Common myeloid progenitor, CD34-positive (primary cell): ENCODE measurements at regions not wholly inside any gene's neighbourhood (a gene's known extent, or its start where the extent isn't known, plus 50 kb on each side); places are given as distances from the start of the nearest gene placed in this dataset.
"Not testable (repeated sequence)": the region's sequence is repeated elsewhere in the genome, so short reads cannot be mapped to it uniquely, and the experiment has no call there.

Experiments
- CTCF ChIA-PET: fragments of 350-600 bp; sonication (Branson Sonifier 250); formaldehyde crosslinking; loops from one replicate; lab custom pipeline; 2021; ENCODE audit warnings: antibody characterized with exemption; lab: Charles Lee
- POLR2A ChIA-PET: fragments of 350-600 bp; sonication (Branson Sonifier 250); formaldehyde crosslinking; loops from one replicate; lab custom pipeline; 2021; ENCODE audit warnings: antibody characterized with exemption; lab: Charles Lee
- DNase-seq, 3 donors: peaks; one replicate each; pipeline versions ENCODE4 v3.0.0 to v3.0.0-alpha.2; 2013
- H3K27ac ChIP-seq, 2 experiments: 1 replicate in 1 of 2; 2 replicates in 1 of 2; pipeline ENCODE4 v1.7.0; 2013; ENCODE audit warnings: inconsistent platforms in 2 of 2, low read length in 2 of 2, mild to moderate bottlenecking in 2 of 2, low read depth in 1 of 2, moderate library complexity in 1 of 2; ENCODE audit not compliant: severe bottlenecking in 2 of 2, insufficient read depth in 1 of 2, poor library complexity in 1 of 2
- H3K27me3 ChIP-seq, 5 experiments: replicated peaks in 2 of 5; 1 replicate in 3 of 5; 2 replicates in 2 of 5; pipeline versions ENCODE4 v1.6.1 to v1.7.0; 2013; ENCODE audit warnings: low read length in 4 of 5, mild to moderate bottlenecking in 2 of 5, moderate library complexity in 2 of 5, inconsistent platforms in 1 of 5; ENCODE audit not compliant: insufficient read depth in 5 of 5, control insufficient read depth in 4 of 5
- H3K36me3 ChIP-seq, 4 experiments: 1 replicate in 2 of 4; 2 replicates in 2 of 4; pipeline versions ENCODE4 v1.6.1 to v1.7.0; 2013; ENCODE audit warnings: low read length in 3 of 4, control low read depth in 1 of 4, mild to moderate bottlenecking in 1 of 4; ENCODE audit not compliant: control insufficient read depth in 4 of 4, insufficient read depth in 4 of 4
- H3K4me1 ChIP-seq, 4 experiments: 1 replicate in 3 of 4; 2 replicates in 1 of 4; pipeline versions ENCODE4 v1.6.1 to v1.7.1; 2013; ENCODE audit warnings: low read length in 3 of 4, mild to moderate bottlenecking in 3 of 4, control low read depth in 1 of 4, inconsistent platforms in 1 of 4, moderate library complexity in 1 of 4; ENCODE audit not compliant: control insufficient read depth in 4 of 4, insufficient read depth in 4 of 4; ENCODE audit errors: control extremely low read depth in 1 of 4
- H3K4me3 ChIP-seq, 7 experiments: 1 replicate in 4 of 7; 2 replicates in 3 of 7; pipeline versions ENCODE4 v1.5.1 to v1.7.0; 2013; ENCODE audit warnings: mild to moderate bottlenecking in 7 of 7, low read length in 6 of 7, moderate library complexity in 6 of 7, inconsistent platforms in 2 of 7, low read depth in 2 of 7, control low read depth in 1 of 7; ENCODE audit not compliant: insufficient read depth in 4 of 7, control insufficient read depth in 1 of 7; ENCODE audit errors: extremely low read depth in 1 of 7
- H3K9me3 ChIP-seq, 5 experiments: 1 replicate in 4 of 5; 2 replicates in 1 of 5; pipeline versions ENCODE4 v1.6.1 to v1.7.1; 2013; ENCODE audit warnings: low read length in 4 of 5, mild to moderate bottlenecking in 2 of 5, inconsistent platforms in 1 of 5, low read depth in 1 of 5, moderate library complexity in 1 of 5; ENCODE audit not compliant: control insufficient read depth in 4 of 5, insufficient read depth in 2 of 5; ENCODE audit errors: control extremely low read depth in 1 of 5
- WGBS: methylation state at CpG from one replicate; pipeline ENCODE4 v1.1.5; 2013; ENCODE audit not compliant: insufficient coverage; 5-methylcytosine and 5-hydroxymethylcytosine counted together

DNA sequence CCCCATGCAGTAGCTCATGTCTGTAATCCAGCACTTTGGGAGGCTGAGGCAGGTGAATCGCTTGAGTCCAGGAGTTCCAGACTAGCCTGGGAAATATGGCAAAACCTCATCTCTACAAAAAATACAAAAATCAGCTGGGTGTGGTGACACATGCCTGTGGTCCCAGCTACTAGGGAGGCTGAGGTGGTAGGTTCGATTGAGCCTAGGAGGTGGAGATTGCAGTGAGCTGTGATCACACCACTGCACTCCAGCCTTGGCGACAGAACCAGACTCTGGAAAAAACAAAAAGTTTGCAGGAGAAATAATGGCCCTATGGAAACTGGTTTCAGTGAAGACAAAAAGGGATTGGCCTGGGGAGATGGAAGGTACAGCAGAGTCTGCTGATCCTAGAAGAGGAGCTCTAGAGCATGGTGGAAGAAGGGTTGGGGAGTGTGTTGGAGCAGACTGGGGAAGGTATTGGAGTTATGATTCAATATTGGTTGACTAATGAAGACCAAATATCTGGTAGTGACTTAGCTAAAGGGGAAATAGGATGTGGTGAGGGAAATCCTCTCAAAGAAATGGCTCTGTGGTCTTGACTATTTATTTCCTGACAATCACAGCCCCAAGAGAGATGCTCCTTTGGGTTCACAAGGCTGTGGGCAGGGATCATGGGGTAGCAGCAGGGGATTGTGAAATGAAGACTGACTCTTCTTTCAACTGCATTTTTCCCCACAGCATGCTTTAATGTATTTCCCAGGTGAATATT is 281.9 kb downstream of the UTRN start:
- WGBS, result 96% methylated on average over 2 of the region's 3 CpGs
- ChIA-PET POLR2A (no interaction called here), CTCF (no interaction called here)
- H3K4me1 ChIP-seq, result peaks cover 0 to 22% (median 14%) of the 10 kb centered on the region in 4 experiments
- H3K27me3 ChIP-seq, result no peaks in the 10 kb centered on the region
- peaks cover 0 to 14% (median 10%) of the 10 kb centered on the region in 4 experiments for H3K36me3 ChIP-seq
- no peak overlapping the region for H3K4me3 ChIP-seq
- H3K9me3 ChIP-seq, result no peaks in the 10 kb centered on the region
- DNase-seq, result peak; percentile 10 to 63 (median 57)
- H3K27ac ChIP-seq, result no peak overlapping the region

DNA sequence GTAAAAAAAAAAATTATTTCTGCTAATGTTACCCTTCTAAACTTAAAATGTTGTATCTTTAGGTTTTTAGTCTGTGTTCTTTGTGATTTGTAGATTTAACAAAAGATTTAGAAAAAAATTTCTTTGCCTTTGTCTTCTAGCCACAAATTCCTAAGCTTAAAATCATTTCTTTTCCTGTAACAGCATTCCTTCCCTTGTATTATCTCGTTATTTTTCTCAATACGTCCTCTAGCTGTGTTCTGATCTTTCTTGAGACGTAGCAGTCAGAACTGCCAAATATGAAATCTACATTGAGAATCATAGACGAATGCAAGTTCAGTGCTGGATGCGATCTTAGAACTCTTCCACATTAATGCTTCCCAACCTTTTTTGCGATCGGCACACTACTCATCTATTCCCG is 283.1 kb downstream of the UTRN start:
- 98% methylated on average over 5 of the region's 8 CpGs for WGBS

DNA sequence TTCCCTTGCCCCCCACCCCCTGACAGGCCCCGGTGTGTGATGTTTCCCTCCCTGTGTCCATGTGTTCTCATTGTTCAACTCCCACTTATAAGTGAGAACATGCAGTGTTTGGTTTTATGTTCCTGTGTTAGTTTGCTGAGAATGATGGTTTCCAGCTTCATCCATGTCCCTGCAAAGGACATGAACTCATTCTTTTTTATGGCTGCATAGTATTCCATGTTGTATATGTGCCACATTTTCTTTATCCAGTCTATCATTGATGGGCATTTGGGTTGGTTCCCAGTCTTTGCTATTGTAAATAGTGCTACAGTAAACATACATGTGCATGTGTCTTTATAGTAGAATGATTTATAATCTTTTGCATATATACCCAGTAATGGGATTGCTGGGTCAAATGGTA is 287.4 kb downstream of the UTRN start:
- peaks cover 5 to 19% (median 13%) of the 10 kb centered on the region in 4 experiments for H3K36me3 ChIP-seq
- H3K4me3 ChIP-seq, H3K9me3 ChIP-seq: not testable (repeated sequence)

More for the DNA sequence above, 283.1 kb downstream of the UTRN start:
- H3K27ac ChIP-seq, result no peak overlapping the region
- peaks cover 0 to 9% (median 8%) of the 10 kb centered on the region in 4 experiments for H3K36me3 ChIP-seq
- ChIA-PET CTCF (interaction anchor here (1.3 kb wide), 1 partner anchor 12 kb away, joined by 3 read pairs; no protein-coding TSS in a partner anchor), POLR2A (no interaction called here)
- H3K9me3 ChIP-seq, result no peaks in the 10 kb centered on the region
- DNase-seq, result no peak
- no peaks in the 10 kb centered on the region for H3K27me3 ChIP-seq
- H3K4me3 ChIP-seq, result no peak overlapping the region
- peaks cover 0 to 22% (median 14%) of the 10 kb centered on the region in 4 experiments for H3K4me1 ChIP-seq

DNA sequence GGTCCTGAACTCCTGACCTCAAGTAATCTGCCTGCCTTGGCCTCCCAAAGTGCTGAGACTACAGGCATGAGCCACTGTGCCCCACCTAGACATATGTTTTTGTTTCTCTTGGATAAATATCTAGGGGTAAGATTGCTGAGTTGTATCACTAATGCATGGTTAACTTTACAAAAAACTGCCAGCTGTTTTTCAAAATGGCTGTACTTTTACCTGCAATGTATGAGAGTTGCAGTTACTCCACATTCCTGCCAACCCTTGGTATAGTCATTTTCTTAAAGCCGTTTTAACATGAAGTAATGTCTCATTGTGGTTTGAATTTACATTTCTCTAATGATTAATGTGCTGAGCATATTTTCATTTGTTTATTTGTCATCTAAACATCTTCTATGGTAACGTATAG is 289.7 kb downstream of the UTRN start:
- no peak for DNase-seq
- POLR2A ChIA-PET, result no interaction called here
- no peaks in the 10 kb centered on the region for H3K27me3 ChIP-seq

More for the DNA sequence above, 287.4 kb downstream of the UTRN start:
- CTCF ChIA-PET, DNase-seq, H3K4me1 ChIP-seq, H3K27me3 ChIP-seq, POLR2A ChIA-PET, H3K27ac ChIP-seq: not testable (repeated sequence)
- no CpG with 5 or more reads among the region's 1 CpG for WGBS

DNA sequence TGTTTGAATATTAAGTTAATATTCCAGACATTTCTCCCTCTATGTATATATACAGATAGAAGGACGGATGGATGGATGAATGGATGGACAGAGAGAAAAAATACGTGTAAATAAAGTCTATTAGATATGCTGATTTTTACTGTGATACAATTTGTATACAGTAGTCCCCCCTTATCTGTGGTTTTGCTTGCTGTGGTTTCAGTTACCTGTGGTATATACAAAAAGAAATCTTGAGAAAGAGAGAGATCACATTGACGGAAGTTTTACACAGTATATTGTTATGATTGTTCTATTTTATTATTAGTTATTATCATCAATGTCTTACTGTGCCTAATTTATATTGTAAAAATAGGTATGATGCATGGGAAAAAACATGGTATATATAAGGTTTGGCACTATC is 290.2 kb downstream of the UTRN start:
- H3K4me1 ChIP-seq, result no peaks in the 10 kb centered on the region
- no peaks in the 10 kb centered on the region for H3K27me3 ChIP-seq
- WGBS, result no CpG with 5 or more reads among the region's 3 CpGs
- CTCF ChIA-PET, result no interaction called here
- DNase-seq, result no peak
- H3K4me3 ChIP-seq, result no peak overlapping the region
- H3K9me3 ChIP-seq, result no peaks in the 10 kb centered on the region
- H3K27ac ChIP-seq, result no peak overlapping the region
- peaks cover 10 to 28% (median 20%) of the 10 kb centered on the region in 4 experiments for H3K36me3 ChIP-seq
- POLR2A ChIA-PET, result no interaction called here

More for the DNA sequence above, 289.7 kb downstream of the UTRN start:
- WGBS, result no CpG with 5 or more reads among the region's 2 CpGs
- Histone ChIP-seq H3K4me1 (no peaks in the 10 kb centered on the region), H3K9me3 (no peaks in the 10 kb centered on the region), H3K36me3 (peaks cover 7 to 27% (median 17%) of the 10 kb centered on the region in 4 experiments), H3K27ac (no peak overlapping the region), H3K4me3 (no peak overlapping the region)
- CTCF ChIA-PET, result no interaction called here

DNA sequence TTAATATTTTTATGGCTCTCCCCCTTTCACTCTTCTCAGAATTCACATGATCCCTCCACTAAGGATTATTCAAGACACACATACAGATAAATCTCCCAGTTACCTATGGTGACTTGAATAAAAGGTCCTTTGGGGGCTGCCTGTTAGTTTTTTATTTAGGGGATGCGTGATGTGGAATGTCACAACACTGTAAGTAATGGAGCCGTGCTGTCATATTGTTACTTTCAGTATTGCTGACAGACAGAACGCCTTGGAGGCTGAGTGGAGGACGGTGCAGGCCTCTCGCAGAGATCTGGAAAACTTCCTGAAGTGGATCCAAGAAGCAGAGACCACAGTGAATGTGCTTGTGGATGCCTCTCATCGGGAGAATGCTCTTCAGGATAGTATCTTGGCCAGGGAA is 291.7 kb downstream of the UTRN start:
- Histone ChIP-seq H3K27ac (peak overlapping the region in 1 of 2 experiments; percentile 45), H3K4me3 (no peak overlapping the region), H3K36me3 (peaks cover 10 to 30% (median 22%) of the 10 kb centered on the region in 4 experiments), H3K4me1 (no peaks in the 10 kb centered on the region), H3K27me3 (no peaks in the 10 kb centered on the region), H3K9me3 (no peaks in the 10 kb centered on the region)
- CTCF ChIA-PET, result interaction anchor here (1.0 kb wide), 1 partner anchor 49 kb away, joined by 3 read pairs; no protein-coding TSS in a partner anchor
- DNase-seq, result no peak
- 100% methylated on average over 6 of the region's 6 CpGs for WGBS
- POLR2A ChIA-PET, result no interaction called here
